VCaP (cell line): ENCODE measurements at regions not wholly inside any gene's neighbourhood (a gene's known extent, or its start where the extent isn't known, plus 50 kb on each side); places are given as distances from the start of the nearest gene placed in this dataset.

Source experiments
- H3K27ac ChIP-seq: fragments of 450-650 bp; 2 replicates; pipeline ENCODE4 v1.5.1; 2017
- TF ChIP-seq, protein P1 (sequence below): fragments of 450-650 bp; conservative IDR thresholded peaks from 2 replicates; pipeline ENCODE4 v1.5.1; 2017; ENCODE audit warnings: mild to moderate bottlenecking, moderate library complexity

- no peak overlapping the region for H3K27ac ChIP-seq
- TF ChIP-seq, protein P1, sequence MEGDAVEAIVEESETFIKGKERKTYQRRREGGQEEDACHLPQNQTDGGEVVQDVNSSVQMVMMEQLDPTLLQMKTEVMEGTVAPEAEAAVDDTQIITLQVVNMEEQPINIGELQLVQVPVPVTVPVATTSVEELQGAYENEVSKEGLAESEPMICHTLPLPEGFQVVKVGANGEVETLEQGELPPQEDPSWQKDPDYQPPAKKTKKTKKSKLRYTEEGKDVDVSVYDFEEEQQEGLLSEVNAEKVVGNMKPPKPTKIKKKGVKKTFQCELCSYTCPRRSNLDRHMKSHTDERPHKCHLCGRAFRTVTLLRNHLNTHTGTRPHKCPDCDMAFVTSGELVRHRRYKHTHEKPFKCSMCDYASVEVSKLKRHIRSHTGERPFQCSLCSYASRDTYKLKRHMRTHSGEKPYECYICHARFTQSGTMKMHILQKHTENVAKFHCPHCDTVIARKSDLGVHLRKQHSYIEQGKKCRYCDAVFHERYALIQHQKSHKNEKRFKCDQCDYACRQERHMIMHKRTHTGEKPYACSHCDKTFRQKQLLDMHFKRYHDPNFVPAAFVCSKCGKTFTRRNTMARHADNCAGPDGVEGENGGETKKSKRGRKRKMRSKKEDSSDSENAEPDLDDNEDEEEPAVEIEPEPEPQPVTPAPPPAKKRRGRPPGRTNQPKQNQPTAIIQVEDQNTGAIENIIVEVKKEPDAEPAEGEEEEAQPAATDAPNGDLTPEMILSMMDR: no peak
Measured at GRCh38 chr9:28620011-28620410, 1046.7 kb upstream of the C9orf72 start.

- H3K27ac ChIP-seq: no peak overlapping the region
- TF ChIP-seq, protein P1: no peak
Measured at GRCh38 chr9:28620661-28621060, 1047.4 kb upstream of the C9orf72 start.

DNA sequence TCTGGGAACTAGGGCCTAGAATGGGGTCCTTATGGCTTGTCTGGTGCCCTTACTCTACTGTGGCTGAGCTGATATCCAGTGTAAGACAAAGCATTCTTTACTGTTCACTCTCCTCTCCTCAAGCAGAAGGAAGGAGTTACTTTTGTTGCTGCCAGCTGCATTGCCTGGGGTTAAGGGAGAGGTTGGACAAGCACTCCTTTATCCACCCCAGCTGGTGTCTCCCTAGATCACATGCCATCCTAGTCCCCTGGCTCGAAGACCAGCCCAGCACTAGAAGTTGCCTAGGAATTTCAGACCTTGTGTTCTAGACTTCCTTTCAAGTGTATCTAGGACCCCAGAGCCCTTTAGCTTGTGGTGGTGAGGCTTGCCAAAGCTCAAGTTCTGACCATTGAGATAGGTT is 1051.5 kb upstream of the C9orf72 start:
- no peak overlapping the region for H3K27ac ChIP-seq
- TF ChIP-seq, protein P1: no peak

GRCh38 chr9:28628031-28628430 is 1054.8 kb upstream of the C9orf72 start:
- TF ChIP-seq, protein P1: no peak

GRCh38 chr9:28648723-28649122 is 1075.4 kb upstream of the C9orf72 start:
- H3K27ac ChIP-seq: no peak overlapping the region
- TF ChIP-seq, protein P1: no peak

More at GRCh38 chr9:28628031-28628430, 1054.8 kb upstream of the C9orf72 start:
- no peak overlapping the region for H3K27ac ChIP-seq

GRCh38 chr9:28650327-28650726 is 1077.0 kb upstream of the C9orf72 start:
- no peak overlapping the region for H3K27ac ChIP-seq
- TF ChIP-seq, protein P1: no peak

DNA sequence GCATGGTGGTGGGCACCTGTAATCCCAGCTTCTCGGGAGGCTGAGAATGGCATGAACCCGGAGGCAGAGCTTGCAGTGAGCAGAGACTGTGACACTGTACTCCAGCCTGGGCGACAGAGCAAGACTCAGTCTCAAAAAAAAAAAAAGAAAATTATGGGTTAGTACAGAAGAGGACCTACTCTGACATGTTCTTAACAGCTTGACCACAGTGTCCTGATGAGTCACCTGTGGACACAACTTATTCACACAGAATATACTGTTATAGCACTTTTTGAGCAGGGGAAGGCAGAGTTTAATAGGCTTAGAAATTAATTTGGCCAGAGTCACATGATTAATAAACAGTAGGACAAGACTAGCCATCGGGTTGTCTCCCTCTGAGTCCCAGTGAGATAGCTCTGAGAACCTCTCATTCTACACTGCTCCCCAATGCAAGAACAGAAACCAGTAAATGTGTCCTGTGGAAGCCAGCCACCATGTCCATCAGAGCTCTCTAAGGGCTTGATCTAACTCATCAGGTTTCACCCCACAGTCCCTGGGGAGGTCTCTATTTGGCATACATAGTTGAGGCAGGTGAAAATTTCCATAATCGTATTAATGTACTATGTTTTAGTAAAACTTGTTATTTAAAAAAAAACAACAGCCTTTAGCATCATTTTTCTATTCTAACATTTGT is 1077.9 kb upstream of the C9orf72 start:
- TF ChIP-seq, protein P1: no peak

More for the DNA sequence above, 1077.9 kb upstream of the C9orf72 start:
- H3K27ac ChIP-seq: no peak overlapping the region
